Suprapubic skin (tissue), 4 donors: ENCODE measurements at regions not wholly inside any gene's neighbourhood (a gene's known extent, or its start where the extent isn't known, plus 50 kb on each side); places are given as distances from the start of the nearest gene placed in this dataset.

Source experiments
- DNase-seq, 2 donors: peaks; one replicate each; pipeline ENCODE4 v3.0.0-alpha.2; 2019; ENCODE audit warnings: low spot score in 2 of 2
- H3K27ac ChIP-seq: fragments of 200-600 bp; sonication (generic); one replicate; pipeline ENCODE4 v1.5.1; 2019
- H3K27me3 ChIP-seq: fragments of 200-600 bp; sonication (generic); one replicate; pipeline ENCODE4 v1.5.1; 2019
- H3K36me3 ChIP-seq: fragments of 200-600 bp; sonication (generic); one replicate; pipeline ENCODE4 v1.5.1; 2019
- H3K4me1 ChIP-seq: fragments of 200-600 bp; sonication (generic); one replicate; pipeline ENCODE4 v1.5.1; 2019
- H3K4me3 ChIP-seq: fragments of 200-600 bp; sonication (generic); one replicate; pipeline ENCODE4 v1.5.1; 2019; ENCODE audit warnings: mild to moderate bottlenecking
- H3K9me3 ChIP-seq: fragments of 200-600 bp; sonication (generic); one replicate; pipeline ENCODE4 v1.5.1; 2019
- CTCF ChIP-seq, 2 donors: fragments of 200-600 bp in 1 of 2; fragments of 450-650 bp in 1 of 2; sonication (generic) in 1 of 2; IDR thresholded peaks; one replicate each; pipeline ENCODE4 v1.5.1; 2016 to 2019; ENCODE audit warnings: antibody characterized with exemption in 2 of 2, mild to moderate bottlenecking in 1 of 2, moderate library complexity in 1 of 2
- EP300 ChIP-seq: sonication (generic); formaldehyde crosslinking; IDR thresholded peaks from one replicate; pipeline ENCODE4 v1.6.1; 2017; ENCODE audit warnings: antibody characterized with exemption
- POLR2A ChIP-seq, 2 donors: fragments of 450-650 bp; IDR thresholded peaks; one replicate each; pipeline ENCODE4 v1.6.1; 2017; ENCODE audit warnings: antibody characterized with exemption in 2 of 2, mild to moderate bottlenecking in 2 of 2, moderate library complexity in 2 of 2
- POLR2AphosphoS5 ChIP-seq, 3 donors: sonication (generic); formaldehyde crosslinking; IDR thresholded peaks; one replicate each; pipeline ENCODE4 v1.6.1; 2017; ENCODE audit warnings: antibody characterized with exemption in 3 of 3
- WGBS: methylation state at CpG from one replicate; pipeline ENCODE4 v1.1.5; 2018; 5-methylcytosine and 5-hydroxymethylcytosine counted together

DNA sequence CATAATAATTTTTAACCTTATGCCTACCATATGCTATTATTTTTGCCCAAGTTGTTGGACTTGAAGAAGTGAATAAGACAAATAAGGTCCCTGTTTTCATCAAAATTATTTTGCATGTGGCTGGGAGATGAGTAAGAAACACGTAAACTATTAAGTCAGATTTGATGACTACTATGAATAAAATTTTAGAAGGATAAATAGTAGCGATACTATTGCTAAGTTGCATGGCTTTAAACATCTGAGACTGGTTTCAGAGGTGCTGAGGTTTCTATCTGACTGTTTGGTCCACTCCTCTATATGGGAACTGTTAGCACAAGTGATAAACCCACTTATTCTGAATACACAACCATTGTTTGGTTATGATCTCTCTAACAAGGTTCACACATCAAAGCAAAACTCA, 674.3 kb upstream of the MDGA2 start:
- Histone ChIP-seq H3K27ac (no peak overlapping the region), H3K9me3 (no peaks in the 10 kb centered on the region), H3K4me3 (no peak overlapping the region), H3K36me3 (no peaks in the 10 kb centered on the region), H3K4me1 (no peaks in the 10 kb centered on the region), H3K27me3 (no peaks in the 10 kb centered on the region)
- TF ChIP-seq POLR2AphosphoS5 (IDR thresholded peaks at IDR 0.05) (no peak), CTCF (IDR thresholded peaks at IDR 0.05) (no peak), POLR2A (IDR thresholded peaks at IDR 0.05) (no peak), EP300 (no peak)
- no peak for DNase-seq
- WGBS, result 84% methylated on average over 2 of the region's 2 CpGs

DNA sequence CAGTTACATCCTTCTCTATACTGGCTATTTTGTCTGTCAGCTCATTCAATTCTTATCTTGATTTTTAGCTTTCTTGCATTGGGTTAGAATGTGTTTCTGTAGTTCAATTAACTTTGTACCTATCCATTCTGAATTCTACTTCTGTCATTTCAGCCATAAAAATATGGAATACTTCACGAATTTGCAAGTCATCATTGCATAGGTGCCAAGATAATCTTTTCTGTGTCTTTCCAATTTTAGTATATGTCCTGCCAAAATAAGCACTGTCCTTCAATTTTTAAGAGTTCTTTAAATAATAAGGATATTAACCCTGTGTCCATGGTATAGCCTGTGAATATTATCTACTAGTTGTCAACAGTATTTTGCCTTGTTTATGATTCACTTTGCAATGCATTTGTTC, 665.7 kb upstream of the MDGA2 start:
- TF ChIP-seq POLR2AphosphoS5 (IDR thresholded peaks at IDR 0.05) (no peak), CTCF (IDR thresholded peaks at IDR 0.05) (no peak), POLR2A (IDR thresholded peaks at IDR 0.05) (no peak), EP300 (no peak)
- H3K27me3 ChIP-seq, result no peaks in the 10 kb centered on the region

GRCh38 chr14:48333221-48333920, 658.0 kb upstream of the MDGA2 start:
- Histone ChIP-seq H3K36me3 (no peaks in the 10 kb centered on the region), H3K4me1 (no peaks in the 10 kb centered on the region), H3K27me3 (no peaks in the 10 kb centered on the region), H3K27ac (no peak overlapping the region), H3K4me3 (no peak overlapping the region), H3K9me3 (no peaks in the 10 kb centered on the region)
- DNase-seq, result no peak
- WGBS, result 37% methylated on average over 2 of the region's 2 CpGs
- no peak for TF ChIP-seq POLR2A (IDR thresholded peaks at IDR 0.05)
- TF ChIP-seq CTCF (IDR thresholded peaks at IDR 0.05), result no peak
- TF ChIP-seq POLR2AphosphoS5 (IDR thresholded peaks at IDR 0.05), result no peak
- TF ChIP-seq EP300, result no peak

More for the DNA sequence above, 665.7 kb upstream of the MDGA2 start:
- no peaks in the 10 kb centered on the region for H3K9me3 ChIP-seq
- H3K27ac ChIP-seq, result no peak overlapping the region
- DNase-seq, result no peak
- H3K4me3 ChIP-seq, result no peak overlapping the region
- H3K36me3 ChIP-seq, result no peaks in the 10 kb centered on the region
- 50% methylated on average over 1 of the region's 1 CpG for WGBS
- H3K4me1 ChIP-seq, result no peaks in the 10 kb centered on the region

DNA sequence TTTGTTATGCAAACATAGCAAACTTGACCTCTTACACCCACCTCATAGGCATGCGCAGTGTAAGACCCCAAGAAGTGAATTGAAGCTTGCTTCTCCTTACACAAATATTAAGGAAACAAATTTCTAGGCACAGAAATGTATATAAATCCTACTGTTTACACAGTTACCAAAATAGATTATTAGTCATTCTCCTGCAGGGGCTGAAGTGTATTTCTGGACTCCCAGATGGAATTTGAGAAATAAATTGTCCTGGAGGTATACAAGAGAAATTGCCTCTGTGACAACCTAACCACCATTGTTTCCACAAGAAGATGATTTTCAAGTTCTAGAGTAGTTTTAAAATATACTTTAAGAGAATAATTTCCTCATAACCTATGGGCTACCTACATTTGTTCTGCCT, 656.0 kb upstream of the MDGA2 start:
- TF ChIP-seq CTCF (IDR thresholded peaks at IDR 0.05) (no peak), POLR2AphosphoS5 (IDR thresholded peaks at IDR 0.05) (no peak), POLR2A (IDR thresholded peaks at IDR 0.05) (no peak), EP300 (no peak)
- whole genome bisulfite sequencing, result 89% methylated on average over 1 of the region's 1 CpG
- H3K36me3 ChIP-seq, result no peaks in the 10 kb centered on the region

GRCh38 chr14:48325486-48325885, 650.1 kb upstream of the MDGA2 start:
- DNase-seq, result no peak
- no peaks in the 10 kb centered on the region for H3K4me1 ChIP-seq
- H3K9me3 ChIP-seq, result no peaks in the 10 kb centered on the region
- no peaks in the 10 kb centered on the region for H3K27me3 ChIP-seq
- no peak for TF ChIP-seq CTCF (IDR thresholded peaks at IDR 0.05)
- TF ChIP-seq EP300, result no peak
- no peak for TF ChIP-seq POLR2A (IDR thresholded peaks at IDR 0.05)
- no peak for TF ChIP-seq POLR2AphosphoS5 (IDR thresholded peaks at IDR 0.05)
- no peaks in the 10 kb centered on the region for H3K36me3 ChIP-seq
- 74% methylated on average over 1 of the region's 1 CpG for WGBS
- H3K4me3 ChIP-seq, result no peak overlapping the region
- no peak overlapping the region for H3K27ac ChIP-seq

More for the DNA sequence above, 656.0 kb upstream of the MDGA2 start:
- Histone ChIP-seq H3K4me3 (no peak overlapping the region), H3K27me3 (no peaks in the 10 kb centered on the region), H3K27ac (no peak overlapping the region), H3K9me3 (no peaks in the 10 kb centered on the region), H3K4me1 (no peaks in the 10 kb centered on the region)
- no peak for DNase-seq
